NAMALWA (cell line): ENCODE measurements at regions not wholly inside any gene's neighbourhood (a gene's known extent, or its start where the extent isn't known, plus 50 kb on each side); places are given as distances from the start of the nearest gene placed in this dataset.
"Not testable (repeated sequence)": the region's sequence is repeated elsewhere in the genome, so short reads cannot be mapped to it uniquely, and the experiment has no call there.

Source experiments
- DNase-seq: peaks from one replicate; pipeline ENCODE4 v3.0.0-alpha.2; 2015; ENCODE audit warnings: low spot score

GRCh38 chr14:71396050-71396677 lies 488.9 kb downstream of the PCNX1 start:
- DNase-seq, result no peak

GRCh38 chr14:71397371-71397770 lies 490.1 kb downstream of the PCNX1 start:
- no peak for DNase-seq

DNA sequence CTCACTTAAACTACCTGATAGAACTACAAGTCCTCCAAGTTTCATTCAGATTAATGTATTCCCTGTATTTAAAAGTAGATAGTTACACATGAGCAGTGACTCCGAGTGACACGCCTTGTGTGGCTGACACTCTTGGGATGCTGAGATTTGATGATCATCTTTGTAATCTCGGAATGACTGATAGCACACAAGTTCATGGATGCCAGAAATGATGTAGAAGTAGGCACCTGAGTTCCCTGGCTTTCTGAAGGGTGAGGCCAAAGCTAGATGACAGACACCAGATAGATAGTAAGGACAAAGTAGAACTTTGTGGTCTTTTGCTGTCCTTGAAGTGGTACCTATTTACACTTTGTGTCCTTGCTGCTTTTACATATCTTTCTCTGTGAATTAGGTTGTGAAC lies 491.2 kb downstream of the PCNX1 start:
- DNase-seq, result peak; percentile 1

GRCh38 chr14:71399057-71399487 lies 491.8 kb downstream of the PCNX1 start:
- peak; percentile 61 for DNase-seq

- DNase-seq, result no peak
Observed at GRCh38 chr14:71400871-71401321, 493.6 kb downstream of the PCNX1 start.

DNA sequence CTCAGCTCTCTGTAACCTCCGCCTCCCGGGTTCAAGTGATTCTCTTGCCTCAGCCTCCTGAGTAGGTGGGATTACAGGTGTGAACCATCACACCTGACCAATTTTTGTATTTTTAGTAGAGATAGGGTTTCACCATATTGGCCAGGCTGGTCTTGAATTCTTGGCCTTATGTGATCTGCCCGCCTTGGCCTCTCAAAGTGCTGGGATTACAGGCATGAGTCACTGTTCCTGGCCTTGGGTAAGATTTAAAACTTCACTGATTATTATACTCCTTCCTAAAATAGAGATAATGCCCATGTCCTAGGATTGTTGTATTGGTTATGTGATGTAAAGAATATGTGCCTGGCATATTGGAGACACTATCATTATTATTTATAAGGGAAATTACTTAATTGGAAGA lies 495.2 kb downstream of the PCNX1 start:
- DNase-seq, result not testable (repeated sequence)

DNA sequence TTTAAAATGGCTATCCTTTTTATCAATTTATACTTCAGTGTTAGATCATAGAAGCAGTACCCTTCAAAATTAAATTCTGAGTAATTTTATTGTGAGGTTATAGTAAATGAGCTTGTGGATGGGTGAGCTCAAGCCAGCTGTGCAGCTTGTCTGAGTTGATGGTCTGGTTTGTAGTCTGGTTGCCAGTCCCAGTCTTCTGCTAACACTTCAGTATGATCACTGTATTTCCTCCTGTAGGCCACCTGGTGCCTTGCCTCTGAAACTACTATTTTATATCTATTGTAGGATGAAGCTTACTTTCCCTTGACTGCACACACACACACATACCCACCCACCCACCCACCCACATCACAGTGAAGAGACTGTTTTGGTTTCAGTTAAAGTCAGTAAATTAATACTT lies 496.4 kb downstream of the PCNX1 start:
- peak; percentile 46 for DNase-seq

- no peak for DNase-seq
Observed at GRCh38 chr14:71405676-71406075, 498.4 kb downstream of the PCNX1 start.

GRCh38 chr14:71408362-71409030 lies 501.2 kb downstream of the PCNX1 start:
- DNase-seq, result no peak

GRCh38 chr14:71410578-71411284 lies 503.5 kb downstream of the PCNX1 start:
- no peak for DNase-seq

DNA sequence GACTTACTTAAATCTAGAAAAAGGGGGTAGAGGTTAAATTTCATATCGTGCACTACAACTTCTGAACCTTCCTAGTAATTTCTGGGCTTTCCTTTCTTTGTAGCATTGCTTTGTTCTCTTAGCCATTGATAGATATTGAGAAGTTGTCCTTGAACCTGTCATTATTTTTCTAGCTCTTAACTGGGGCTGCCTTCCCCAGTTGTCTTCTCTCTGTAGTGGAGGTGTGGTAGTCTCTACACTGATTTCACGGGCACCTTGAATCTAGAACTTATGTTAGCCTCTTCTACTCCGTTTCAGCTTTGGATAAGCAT lies 504.0 kb downstream of the PCNX1 start:
- no peak for DNase-seq

GRCh38 chr14:71411738-71412137 lies 504.5 kb downstream of the PCNX1 start:
- no peak for DNase-seq

DNA sequence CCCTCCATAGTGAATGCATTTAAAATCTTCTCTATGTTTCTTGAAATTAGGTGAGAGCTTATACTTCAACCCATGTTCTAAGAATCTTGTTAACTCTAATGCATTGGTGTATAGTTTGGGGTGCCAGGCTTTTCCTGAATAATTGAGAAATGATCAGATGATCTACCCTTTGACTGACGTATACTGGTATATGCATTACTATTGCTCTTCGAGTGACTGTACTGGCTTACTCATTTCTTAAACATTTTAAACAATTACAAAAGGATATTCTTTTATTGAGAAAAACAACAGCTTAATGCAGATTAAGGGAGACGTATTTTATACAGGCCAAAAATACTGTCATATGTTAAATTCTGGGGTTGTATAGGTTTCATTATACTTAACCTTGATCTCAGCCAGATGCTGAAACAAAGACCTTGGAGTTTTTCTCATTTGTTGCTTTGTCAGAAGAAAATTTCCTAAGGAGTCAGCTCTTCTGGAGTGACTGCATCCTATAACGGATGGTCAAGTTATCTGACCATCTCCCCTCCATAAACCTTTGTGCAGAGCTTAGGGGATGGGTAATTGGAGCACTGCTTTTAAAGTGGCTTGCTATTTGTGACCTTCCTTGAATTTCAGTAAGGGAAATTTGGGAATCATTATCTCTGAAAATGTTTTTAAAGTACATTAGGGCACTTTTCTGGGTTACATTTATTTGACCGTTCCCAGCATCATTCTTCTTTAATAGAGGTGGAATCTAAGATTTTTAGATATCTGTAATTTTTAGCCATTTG lies 507.6 kb downstream of the PCNX1 start:
- no peak for DNase-seq

DNA sequence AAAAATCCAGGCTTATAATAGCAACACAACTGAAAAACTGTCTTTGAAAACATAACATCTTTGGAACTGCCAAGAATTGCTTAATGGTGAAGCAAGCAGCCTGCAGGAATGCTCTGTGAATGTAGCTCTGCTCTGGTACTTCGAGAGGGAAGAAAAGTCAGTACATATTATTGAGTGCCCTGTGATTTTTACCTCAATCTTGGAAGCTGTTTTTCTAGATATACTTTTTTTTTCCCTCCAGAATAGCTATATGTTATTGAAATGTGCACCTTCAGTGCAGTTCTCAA lies 508.1 kb downstream of the PCNX1 start:
- DNase-seq, result no peak

DNA sequence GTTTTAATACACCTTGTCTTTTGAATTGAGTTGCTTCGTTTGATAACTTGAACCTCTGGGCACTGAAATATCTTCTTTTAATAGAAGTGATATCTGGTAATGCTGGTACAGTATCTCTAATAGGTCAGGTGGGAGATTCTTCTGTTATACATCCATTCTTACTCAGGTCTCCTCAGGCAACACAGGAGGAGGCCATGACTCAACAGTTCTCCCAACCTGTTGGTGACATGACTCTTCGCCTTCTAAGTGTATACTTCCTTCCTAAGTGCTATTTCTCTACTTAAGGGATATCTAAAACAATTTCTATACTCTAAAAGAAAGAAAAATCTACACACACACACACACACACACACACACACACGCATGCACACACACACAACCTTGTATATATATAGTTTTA lies 509.1 kb downstream of the PCNX1 start:
- DNase-seq, result no peak

DNA sequence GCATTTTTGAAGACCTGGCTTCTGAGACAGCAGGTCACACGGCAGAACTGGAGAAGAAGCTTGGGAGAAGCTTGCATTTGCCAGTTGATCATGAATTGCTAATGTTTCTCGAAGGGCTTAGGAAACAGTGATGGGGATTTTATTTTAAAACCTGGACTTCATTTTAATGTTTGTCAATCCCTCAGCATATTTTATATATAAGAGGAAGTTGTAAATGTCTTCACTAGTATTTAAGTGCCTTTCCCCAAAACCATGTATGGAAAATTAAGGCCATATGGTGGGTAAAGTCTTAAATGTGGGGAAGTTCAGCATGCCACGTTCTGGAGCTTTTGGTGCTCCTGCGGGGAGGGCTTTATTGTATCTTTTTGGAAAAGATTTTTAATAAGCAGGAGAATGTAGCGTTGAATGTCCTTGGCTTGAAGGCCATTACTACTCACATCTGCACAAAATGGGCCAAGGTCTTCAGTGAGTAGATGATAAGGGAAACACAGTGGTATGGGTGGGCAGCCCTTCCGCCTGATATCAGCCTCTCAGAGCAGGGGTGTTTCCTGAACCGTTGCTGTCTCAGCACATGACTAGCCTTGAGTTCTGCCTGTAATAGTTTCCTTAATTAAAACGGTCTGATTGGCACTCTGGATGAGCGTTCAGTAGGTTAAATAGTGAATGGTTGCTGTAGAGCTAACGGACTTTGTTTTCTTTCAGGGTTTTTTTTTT lies 511.4 kb downstream of the PCNX1 start:
- DNase-seq, result no peak

- DNase-seq, result no peak
Observed at GRCh38 chr14:71423481-71423880, 508.7 kb upstream of the RGS6 start.

GRCh38 chr14:71424941-71425340 lies 507.3 kb upstream of the RGS6 start:
- no peak for DNase-seq

DNA sequence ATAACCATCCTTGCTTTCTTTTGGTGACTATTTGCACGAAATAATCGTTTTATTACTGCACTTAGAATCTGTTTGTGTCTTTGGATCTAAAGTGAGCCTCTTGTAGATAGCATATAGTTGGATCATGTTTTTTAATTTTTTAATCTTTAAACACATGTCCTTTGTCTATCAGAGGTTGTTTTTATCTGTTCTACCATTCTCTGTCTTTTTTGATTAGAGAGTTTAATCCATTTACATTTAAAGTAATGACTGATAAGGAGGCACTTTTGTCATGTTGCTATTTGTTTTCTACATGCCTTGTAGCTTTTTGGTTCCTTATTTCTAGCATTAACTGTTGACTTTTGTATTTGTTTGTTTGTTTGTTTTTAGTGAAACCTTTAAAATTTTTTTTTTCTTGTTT lies 506.2 kb upstream of the RGS6 start:
- DNase-seq, result no peak

DNA sequence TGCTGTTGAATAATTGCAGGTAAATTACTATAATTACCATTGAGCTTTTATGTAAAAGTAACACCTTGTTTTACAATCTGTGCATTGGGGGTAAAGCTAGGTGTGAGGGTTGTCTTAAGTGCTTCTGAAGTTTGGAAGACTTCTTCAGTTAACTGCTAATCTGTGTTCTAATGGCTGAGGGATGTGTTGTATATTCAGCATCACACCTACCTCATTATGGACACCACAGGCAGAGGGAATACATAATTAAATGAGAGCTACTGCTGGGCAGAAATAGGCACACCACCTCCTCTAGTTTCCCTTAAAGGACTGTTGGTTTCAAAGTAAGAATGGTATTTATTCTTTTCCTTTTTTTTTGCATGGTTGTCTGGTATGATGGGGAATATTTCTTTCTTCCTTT lies 502.3 kb upstream of the RGS6 start:
- no peak for DNase-seq

DNA sequence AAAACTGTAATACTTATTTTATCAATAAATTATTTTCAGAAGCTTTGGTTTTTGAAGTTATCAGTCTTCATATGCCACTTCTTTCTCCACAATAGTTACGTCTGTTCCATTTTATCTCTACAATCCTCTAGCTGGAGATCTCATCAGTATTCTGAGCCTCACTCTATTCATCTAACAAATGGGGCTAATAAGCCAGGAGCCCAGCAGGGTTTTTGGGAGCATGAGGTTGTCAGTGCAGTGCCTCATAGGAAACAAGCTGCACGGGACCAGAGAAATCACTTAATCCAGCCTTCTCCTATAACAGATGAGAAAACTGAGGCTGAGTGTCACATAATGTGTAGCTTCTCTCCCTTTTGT lies 501.9 kb upstream of the RGS6 start:
- no peak for DNase-seq

DNA sequence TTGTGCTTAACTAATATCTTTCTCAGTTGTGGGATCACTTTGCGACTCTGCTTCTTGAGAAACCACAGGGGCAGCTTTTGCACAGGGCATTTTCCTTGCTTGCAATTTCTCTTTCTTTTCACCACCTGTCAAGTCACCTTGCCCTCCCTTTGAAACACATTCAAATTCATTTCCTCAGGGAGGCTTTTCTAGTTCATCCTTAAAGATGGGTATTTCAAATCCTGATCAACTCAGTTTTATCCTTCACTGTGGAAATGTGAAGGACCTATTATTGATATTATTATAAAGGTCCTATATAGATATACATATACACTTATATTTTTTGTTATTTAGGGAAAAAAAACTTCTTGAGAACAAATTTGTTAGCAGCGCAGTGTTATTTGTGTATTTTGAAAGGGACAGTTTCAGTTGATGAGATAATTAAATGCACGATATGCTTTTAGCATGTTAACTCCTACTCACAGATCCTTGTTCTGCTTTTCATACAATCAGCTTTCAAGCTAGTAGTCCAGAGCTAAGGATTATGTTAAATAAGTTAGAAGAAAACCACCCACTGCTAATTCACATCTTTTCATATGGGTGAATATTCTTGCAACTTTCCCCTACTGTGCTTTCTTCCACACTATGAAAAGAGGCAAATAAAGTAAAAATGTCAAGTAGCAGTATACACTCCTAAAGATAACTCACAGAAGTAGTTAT lies 501.4 kb upstream of the RGS6 start:
- no peak for DNase-seq
